GM23338 (cell line): ENCODE measurements at regions not wholly inside any gene's neighbourhood (a gene's known extent, or its start where the extent isn't known, plus 50 kb on each side); places are given as distances from the start of the nearest gene placed in this dataset.
A peak's percentile ranks its signal among the peaks of the same experiment; 100 is the strongest.

Source experiments
- ATAC-seq: fragments of 200-7000 bp; cut with Tn5 transposase; 3 replicates; pipeline ENCODE4 v1.9.1; 2020
- DNase-seq: peaks from one replicate; pipeline ENCODE4 v3.0.0-alpha.2; 2015; ENCODE audit warnings: low spot score
- H2AFZ ChIP-seq: fragments of 200-600 bp; sonication (generic); 2 replicates; pipeline ENCODE4 v1.8.0; 2016; ENCODE audit warnings: antibody characterized with exemption, mild to moderate bottlenecking, moderate library complexity
- H3F3A ChIP-seq: fragments of 200-600 bp; sonication (generic); replicated peaks from 2 replicates; pipeline ENCODE4 v1.8.0; 2017; ENCODE audit warnings: antibody characterized with exemption, mixed run types, low read depth
- H3K27ac ChIP-seq: fragments of 200-600 bp; sonication (generic); 2 replicates; pipeline ENCODE4 v1.6.1; 2016; ENCODE audit warnings: low read depth
- H3K27me3 ChIP-seq: fragments of 200-600 bp; sonication (generic); 2 replicates; pipeline ENCODE4 v1.8.0; 2016; ENCODE audit warnings: mild to moderate bottlenecking, mixed run types, moderate library complexity; ENCODE audit not compliant: insufficient read depth
- H3K36me3 ChIP-seq: fragments of 200-600 bp; sonication (generic); 2 replicates; pipeline ENCODE4 v1.8.0; 2016; ENCODE audit warnings: mild to moderate bottlenecking; ENCODE audit not compliant: insufficient read depth
- H3K4me1 ChIP-seq: fragments of 200-600 bp; sonication (generic); 2 replicates; pipeline ENCODE4 v1.8.0; 2016; ENCODE audit warnings: mild to moderate bottlenecking, moderate library complexity; ENCODE audit not compliant: insufficient read depth
- H3K4me2 ChIP-seq: fragments of 200-600 bp; sonication (generic); 2 replicates; pipeline ENCODE4 v1.7.1; 2017; ENCODE audit warnings: mixed run types
- H3K4me3 ChIP-seq: fragments of 200-600 bp; sonication (generic); 2 replicates; pipeline ENCODE4 v1.6.1; 2016; ENCODE audit warnings: mixed run types
- H3K79me2 ChIP-seq: fragments of 200-600 bp; sonication (generic); replicated peaks from 2 replicates; pipeline ENCODE4 v1.8.0; 2017; ENCODE audit warnings: mild to moderate bottlenecking; ENCODE audit not compliant: insufficient read depth
- H3K9me2 ChIP-seq: fragments of 200-600 bp; sonication (generic); 2 replicates; pipeline ENCODE4 v1.8.0; 2017; ENCODE audit not compliant: insufficient read depth
- H4K20me1 ChIP-seq: fragments of 200-600 bp; sonication (generic); replicated peaks from 2 replicates; pipeline ENCODE4 v1.8.0; 2017; ENCODE audit warnings: mild to moderate bottlenecking; ENCODE audit not compliant: insufficient read depth
- H3K27ac Mint-ChIP-seq: 2 replicates; pipeline ENCODE4 v1.8.0; 2020; ENCODE audit warnings: inconsistent platforms, mild to moderate bottlenecking, moderate library complexity, mixed read lengths
- H3K27me3 Mint-ChIP-seq: 3 replicates; pipeline ENCODE4 v1.8.0; 2022; ENCODE audit warnings: low read depth, mild to moderate bottlenecking, moderate library complexity, mixed read lengths, inconsistent platforms; ENCODE audit not compliant: insufficient read depth, poor library complexity
- H3K36me3 Mint-ChIP-seq: 3 replicates; pipeline ENCODE4 v1.8.0; 2021; ENCODE audit warnings: low read depth, mild to moderate bottlenecking, inconsistent platforms, moderate library complexity, mixed read lengths
- H3K4me1 Mint-ChIP-seq: 3 replicates; pipeline ENCODE4 v1.8.0; 2020; ENCODE audit warnings: mild to moderate bottlenecking, inconsistent platforms, mixed read lengths
- H3K4me3 Mint-ChIP-seq: 3 replicates; pipeline ENCODE4 v1.8.0; 2021; ENCODE audit warnings: moderate library complexity, mild to moderate bottlenecking, inconsistent platforms, mixed read lengths
- H3K9me3 Mint-ChIP-seq: 3 replicates; pipeline ENCODE4 v1.8.0; 2020; ENCODE audit warnings: moderate library complexity, mild to moderate bottlenecking, inconsistent platforms, mixed read lengths
- CREB1 ChIP-seq: fragments of 250-450 bp; sonication (Bioruptor Pico); IDR thresholded peaks from 2 replicates; pipeline ENCODE4 v1.5.0; 2020; ENCODE audit warnings: low read depth, mild to moderate bottlenecking, moderate library complexity
- EZH2 ChIP-seq: fragments of 200-600 bp; sonication (generic); IDR thresholded peaks from one replicate; pipeline ENCODE4 v1.8.0; 2017; ENCODE audit warnings: antibody characterized with exemption, mild to moderate bottlenecking, low read depth; ENCODE audit not compliant: unreplicated experiment
- EZH2phosphoT487 ChIP-seq: fragments of 200-600 bp; sonication (generic); IDR thresholded peaks from one replicate; pipeline ENCODE4 v1.8.1; 2018; ENCODE audit warnings: antibody characterized with exemption; ENCODE audit not compliant: unreplicated experiment
- JUNB ChIP-seq: IDR thresholded peaks from one replicate; pipeline ENCODE4 v1.6.1; 2016; ENCODE audit warnings: antibody characterized with exemption; ENCODE audit not compliant: unreplicated experiment
- NANOG ChIP-seq: IDR thresholded peaks from 2 replicates; pipeline ENCODE4 v1.6.1; 2016; ENCODE audit warnings: antibody characterized with exemption, borderline replicate concordance
- POLR2AphosphoS5 ChIP-seq: IDR thresholded peaks from 2 replicates; pipeline ENCODE4 v1.6.1; 2016; ENCODE audit warnings: antibody characterized with exemption, low read depth
- REST ChIP-seq: IDR thresholded peaks from one replicate; pipeline ENCODE4 v1.6.1; 2018; ENCODE audit warnings: antibody characterized with exemption; ENCODE audit not compliant: unreplicated experiment
- STAT1 ChIP-seq: IDR thresholded peaks from one replicate; pipeline ENCODE4 v1.6.1; 2016; ENCODE audit warnings: antibody characterized with exemption; ENCODE audit not compliant: unreplicated experiment
- ZNF114 ChIP-seq: fragments of 250-450 bp; sonication (Bioruptor Pico); IDR thresholded peaks from 2 replicates; pipeline ENCODE4 v1.5.0; 2020; ENCODE audit warnings: mild to moderate bottlenecking, moderate library complexity
- ZNF331 ChIP-seq: fragments of 250-450 bp; sonication (Bioruptor Pico); IDR thresholded peaks from 2 replicates; pipeline ENCODE4 v1.5.0; 2020; ENCODE audit warnings: low read depth, mild to moderate bottlenecking, moderate library complexity
- TF ChIP-seq, protein P1 (sequence below), 2 experiments: fragments of 200-600 bp in 1 of 2; sonication (generic) in 1 of 2; conservative IDR thresholded peaks; 2 replicates each; pipeline versions ENCODE4 v1.5.1 to v1.6.1; 2016 to 2017; ENCODE audit warnings: antibody characterized with exemption in 2 of 2, low read depth in 2 of 2, mild to moderate bottlenecking in 2 of 2, moderate library complexity in 1 of 2
- TF ChIP-seq, protein P2 (sequence below): fragments of 250-450 bp; sonication (Bioruptor Pico); IDR thresholded peaks from 2 replicates; pipeline ENCODE4 v1.5.0; 2020; ENCODE audit warnings: mild to moderate bottlenecking, moderate library complexity
- TF ChIP-seq, protein P3 (sequence below): IDR thresholded peaks from 2 replicates; pipeline ENCODE4 v1.6.1; 2016; ENCODE audit warnings: antibody characterized with exemption

DNA sequence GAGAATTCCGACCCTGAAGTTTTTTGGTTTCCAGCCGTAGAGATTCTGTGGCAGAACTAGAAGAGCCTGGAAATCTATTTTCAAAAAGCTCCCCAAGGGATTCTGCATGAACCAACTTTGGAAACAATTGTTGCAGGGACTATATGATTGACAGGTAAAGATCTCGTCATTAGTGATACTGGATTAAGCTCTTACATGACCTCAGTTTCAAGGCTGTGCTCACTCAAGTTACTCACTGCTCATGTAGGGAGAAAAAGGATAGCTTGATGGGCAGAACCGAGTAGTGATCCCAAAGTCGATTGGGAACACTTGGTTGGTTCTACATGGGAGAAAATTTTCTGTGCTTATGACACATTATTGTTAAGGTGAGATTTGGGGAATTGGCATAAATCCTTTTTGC, 142.3 kb upstream of the RASGRP1 start:
- Histone ChIP-seq H3K4me3 (no peak overlapping the region), H3F3A (no peaks in the 10 kb centered on the region), H3K36me3 (no peaks in the 10 kb centered on the region), H3K4me2 (peak overlapping the region; percentile 22; the same call in 1 of the 2 replicates), H3K79me2 (no peaks in the 10 kb centered on the region), H3K27ac (no peak overlapping the region), H4K20me1 (no peaks in the 10 kb centered on the region), H3K9me2 (no peaks in the 10 kb centered on the region), H3K4me1 (peaks cover 49% of the 10 kb centered on the region), H2AFZ (no peak overlapping the region), H3K27me3 (no peaks in the 10 kb centered on the region)
- Mint-ChIP-seq H3K27ac (no peak overlapping the region), H3K9me3 (no peaks in the 10 kb centered on the region), H3K27me3 (peaks cover 2% of the 10 kb centered on the region), H3K4me1 (peaks cover 52% of the 10 kb centered on the region), H3K4me3 (no peak overlapping the region), H3K36me3 (no peaks in the 10 kb centered on the region)
- ATAC-seq, result no peak
- DNase-seq, result no peak
- no peak for TF ChIP-seq NANOG
- TF ChIP-seq JUNB, result no peak
- TF ChIP-seq POLR2AphosphoS5, result no peak
- no peak for TF ChIP-seq REST
- TF ChIP-seq STAT1, result no peak
- TF ChIP-seq EZH2, result no peak
- TF ChIP-seq, protein P1, sequence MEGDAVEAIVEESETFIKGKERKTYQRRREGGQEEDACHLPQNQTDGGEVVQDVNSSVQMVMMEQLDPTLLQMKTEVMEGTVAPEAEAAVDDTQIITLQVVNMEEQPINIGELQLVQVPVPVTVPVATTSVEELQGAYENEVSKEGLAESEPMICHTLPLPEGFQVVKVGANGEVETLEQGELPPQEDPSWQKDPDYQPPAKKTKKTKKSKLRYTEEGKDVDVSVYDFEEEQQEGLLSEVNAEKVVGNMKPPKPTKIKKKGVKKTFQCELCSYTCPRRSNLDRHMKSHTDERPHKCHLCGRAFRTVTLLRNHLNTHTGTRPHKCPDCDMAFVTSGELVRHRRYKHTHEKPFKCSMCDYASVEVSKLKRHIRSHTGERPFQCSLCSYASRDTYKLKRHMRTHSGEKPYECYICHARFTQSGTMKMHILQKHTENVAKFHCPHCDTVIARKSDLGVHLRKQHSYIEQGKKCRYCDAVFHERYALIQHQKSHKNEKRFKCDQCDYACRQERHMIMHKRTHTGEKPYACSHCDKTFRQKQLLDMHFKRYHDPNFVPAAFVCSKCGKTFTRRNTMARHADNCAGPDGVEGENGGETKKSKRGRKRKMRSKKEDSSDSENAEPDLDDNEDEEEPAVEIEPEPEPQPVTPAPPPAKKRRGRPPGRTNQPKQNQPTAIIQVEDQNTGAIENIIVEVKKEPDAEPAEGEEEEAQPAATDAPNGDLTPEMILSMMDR (conservative IDR thresholded peaks at IDR 0.05; ENCODE audit: low read depth in 2 of 2), result no peak
- TF ChIP-seq, protein P2, sequence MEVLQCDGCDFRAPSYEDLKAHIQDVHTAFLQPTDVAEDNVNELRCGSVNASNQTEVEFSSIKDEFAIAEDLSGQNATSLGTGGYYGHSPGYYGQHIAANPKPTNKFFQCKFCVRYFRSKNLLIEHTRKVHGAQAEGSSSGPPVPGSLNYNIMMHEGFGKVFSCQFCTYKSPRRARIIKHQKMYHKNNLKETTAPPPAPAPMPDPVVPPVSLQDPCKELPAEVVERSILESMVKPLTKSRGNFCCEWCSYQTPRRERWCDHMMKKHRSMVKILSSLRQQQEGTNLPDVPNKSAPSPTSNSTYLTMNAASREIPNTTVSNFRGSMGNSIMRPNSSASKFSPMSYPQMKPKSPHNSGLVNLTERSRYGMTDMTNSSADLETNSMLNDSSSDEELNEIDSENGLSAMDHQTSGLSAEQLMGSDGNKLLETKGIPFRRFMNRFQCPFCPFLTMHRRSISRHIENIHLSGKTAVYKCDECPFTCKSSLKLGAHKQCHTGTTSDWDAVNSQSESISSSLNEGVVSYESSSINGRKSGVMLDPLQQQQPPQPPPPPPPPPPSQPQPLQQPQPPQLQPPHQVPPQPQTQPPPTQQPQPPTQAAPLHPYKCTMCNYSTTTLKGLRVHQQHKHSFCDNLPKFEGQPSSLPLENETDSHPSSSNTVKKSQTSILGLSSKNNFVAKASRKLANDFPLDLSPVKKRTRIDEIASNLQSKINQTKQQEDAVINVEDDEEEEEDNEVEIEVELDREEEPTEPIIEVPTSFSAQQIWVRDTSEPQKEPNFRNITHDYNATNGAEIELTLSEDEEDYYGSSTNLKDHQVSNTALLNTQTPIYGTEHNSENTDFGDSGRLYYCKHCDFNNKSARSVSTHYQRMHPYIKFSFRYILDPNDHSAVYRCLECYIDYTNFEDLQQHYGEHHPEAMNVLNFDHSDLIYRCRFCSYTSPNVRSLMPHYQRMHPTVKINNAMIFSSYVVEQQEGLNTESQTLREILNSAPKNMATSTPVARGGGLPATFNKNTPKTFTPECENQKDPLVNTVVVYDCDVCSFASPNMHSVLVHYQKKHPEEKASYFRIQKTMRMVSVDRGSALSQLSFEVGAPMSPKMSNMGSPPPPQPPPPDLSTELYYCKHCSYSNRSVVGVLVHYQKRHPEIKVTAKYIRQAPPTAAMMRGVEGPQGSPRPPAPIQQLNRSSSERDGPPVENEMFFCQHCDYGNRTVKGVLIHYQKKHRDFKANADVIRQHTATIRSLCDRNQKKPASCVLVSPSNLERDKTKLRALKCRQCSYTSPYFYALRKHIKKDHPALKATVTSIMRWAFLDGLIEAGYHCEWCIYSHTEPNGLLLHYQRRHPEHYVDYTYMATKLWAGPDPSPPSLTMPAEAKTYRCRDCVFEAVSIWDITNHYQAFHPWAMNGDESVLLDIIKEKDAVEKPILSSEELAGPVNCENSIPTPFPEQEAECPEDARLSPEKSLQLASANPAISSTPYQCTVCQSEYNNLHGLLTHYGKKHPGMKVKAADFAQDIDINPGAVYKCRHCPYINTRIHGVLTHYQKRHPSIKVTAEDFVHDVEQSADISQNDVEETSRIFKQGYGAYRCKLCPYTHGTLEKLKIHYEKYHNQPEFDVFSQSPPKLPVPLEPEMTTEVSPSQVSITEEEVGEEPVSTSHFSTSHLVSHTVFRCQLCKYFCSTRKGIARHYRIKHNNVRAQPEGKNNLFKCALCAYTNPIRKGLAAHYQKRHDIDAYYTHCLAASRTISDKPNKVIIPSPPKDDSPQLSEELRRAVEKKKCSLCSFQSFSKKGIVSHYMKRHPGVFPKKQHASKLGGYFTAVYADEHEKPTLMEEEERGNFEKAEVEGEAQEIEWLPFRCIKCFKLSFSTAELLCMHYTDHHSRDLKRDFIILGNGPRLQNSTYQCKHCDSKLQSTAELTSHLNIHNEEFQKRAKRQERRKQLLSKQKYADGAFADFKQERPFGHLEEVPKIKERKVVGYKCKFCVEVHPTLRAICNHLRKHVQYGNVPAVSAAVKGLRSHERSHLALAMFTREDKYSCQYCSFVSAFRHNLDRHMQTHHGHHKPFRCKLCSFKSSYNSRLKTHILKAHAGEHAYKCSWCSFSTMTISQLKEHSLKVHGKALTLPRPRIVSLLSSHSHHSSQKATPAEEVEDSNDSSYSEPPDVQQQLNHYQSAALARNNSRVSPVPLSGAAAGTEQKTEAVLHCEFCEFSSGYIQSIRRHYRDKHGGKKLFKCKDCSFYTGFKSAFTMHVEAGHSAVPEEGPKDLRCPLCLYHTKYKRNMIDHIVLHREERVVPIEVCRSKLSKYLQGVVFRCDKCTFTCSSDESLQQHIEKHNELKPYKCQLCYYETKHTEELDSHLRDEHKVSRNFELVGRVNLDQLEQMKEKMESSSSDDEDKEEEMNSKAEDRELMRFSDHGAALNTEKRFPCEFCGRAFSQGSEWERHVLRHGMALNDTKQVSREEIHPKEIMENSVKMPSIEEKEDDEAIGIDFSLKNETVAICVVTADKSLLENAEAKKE (CRISPR knock-in tag), result no peak
- TF ChIP-seq, protein P3, sequence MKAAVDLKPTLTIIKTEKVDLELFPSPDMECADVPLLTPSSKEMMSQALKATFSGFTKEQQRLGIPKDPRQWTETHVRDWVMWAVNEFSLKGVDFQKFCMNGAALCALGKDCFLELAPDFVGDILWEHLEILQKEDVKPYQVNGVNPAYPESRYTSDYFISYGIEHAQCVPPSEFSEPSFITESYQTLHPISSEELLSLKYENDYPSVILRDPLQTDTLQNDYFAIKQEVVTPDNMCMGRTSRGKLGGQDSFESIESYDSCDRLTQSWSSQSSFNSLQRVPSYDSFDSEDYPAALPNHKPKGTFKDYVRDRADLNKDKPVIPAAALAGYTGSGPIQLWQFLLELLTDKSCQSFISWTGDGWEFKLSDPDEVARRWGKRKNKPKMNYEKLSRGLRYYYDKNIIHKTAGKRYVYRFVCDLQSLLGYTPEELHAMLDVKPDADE, result no peak
- TF ChIP-seq ZNF114 (CRISPR knock-in tag), result no peak
- TF ChIP-seq EZH2phosphoT487, result no peak
- no peak for TF ChIP-seq ZNF331 (CRISPR knock-in tag)
- TF ChIP-seq CREB1, result no peak
